ENCODE measurements at regions not wholly inside any gene's neighbourhood (a gene's known extent, or its start where the extent isn't known, plus 50 kb on each side); places are given as distances from the start of the nearest gene placed in this dataset.
A peak's percentile ranks its signal among the peaks of the same experiment; 100 is the strongest.

GRCh38 chr14:100381395-100382105, 58.4 kb downstream of the SLC25A47 start:
- Histone ChIP-seq H4K20me1 (ENCODE audit: control insufficient read depth, extremely low read depth, insufficient read depth, low read length) (no peaks in the 10 kb centered on the region), H3K4me3 (replicated peaks in 1 of 4; ENCODE audit: control extremely low read depth in 1 of 4, insufficient read depth in 1 of 4, low read depth in 3 of 4, low read length in 4 of 4) (no peak overlapping the region), H3K4me2 (ENCODE audit: extremely low read depth, insufficient read depth, low read length) (no peak overlapping the region), H3K36me3 (ENCODE audit: control insufficient read depth, insufficient read depth, low read length) (peaks cover 4% of the 10 kb centered on the region), H3K4me1 (ENCODE audit: control insufficient read depth, extremely low read depth, insufficient read depth, low read length) (peaks cover 5% of the 10 kb centered on the region), H3K9me3 (ENCODE audit: control insufficient read depth, insufficient read depth, low read depth, low read length) (no peaks in the 10 kb centered on the region), H2AFZ (ENCODE audit: low read length) (no peak overlapping the region), H3K27me3 (ENCODE audit: control insufficient read depth, insufficient read depth, low read length) (no peaks in the 10 kb centered on the region), H3K27ac (ENCODE audit: insufficient read depth, low read length) (no peak overlapping the region), H3K9ac (ENCODE audit: insufficient read depth, low read length) (no peak overlapping the region), H3K79me2 (ENCODE audit: control insufficient read depth, insufficient read depth, low read length) (peaks cover 2% of the 10 kb centered on the region)
- TF ChIP-seq EZH2 (IDR thresholded peaks at IDR 0.05; ENCODE audit: low read length, missing control alignments) = no peak
- no peak for TF ChIP-seq CTCF (conservative IDR thresholded peaks at IDR 0.05 in 1 of 2, IDR thresholded peaks at IDR 0.05 in 1 of 2; ENCODE audit: low read depth in 1 of 2, low read length in 2 of 2)
- DNase-seq (ENCODE audit: low read depth in 2 of 2) = peak in 1 of 2 donors; percentile 45

- no peak overlapping the region for H3K4me3 ChIP-seq (replicated peaks in 1 of 4; ENCODE audit: control extremely low read depth in 1 of 4, insufficient read depth in 1 of 4, low read depth in 3 of 4, low read length in 4 of 4)
- no peak overlapping the region for H3K4me2 ChIP-seq (ENCODE audit: extremely low read depth, insufficient read depth, low read length)
- no peaks in the 10 kb centered on the region for H4K20me1 ChIP-seq (ENCODE audit: control insufficient read depth, extremely low read depth, insufficient read depth, low read length)
- H2AFZ ChIP-seq (ENCODE audit: low read length) = no peak overlapping the region
- H3K79me2 ChIP-seq (ENCODE audit: control insufficient read depth, insufficient read depth, low read length) = no peaks in the 10 kb centered on the region
- H3K36me3 ChIP-seq (ENCODE audit: control insufficient read depth, insufficient read depth, low read length) = peaks cover 4% of the 10 kb centered on the region
- no peaks in the 10 kb centered on the region for H3K27me3 ChIP-seq (ENCODE audit: control insufficient read depth, insufficient read depth, low read length)
- H3K9ac ChIP-seq (ENCODE audit: insufficient read depth, low read length) = no peak overlapping the region
- no peak overlapping the region for H3K27ac ChIP-seq (ENCODE audit: insufficient read depth, low read length)
- no peak for DNase-seq (ENCODE audit: low read depth in 2 of 2)
- no peaks in the 10 kb centered on the region for H3K9me3 ChIP-seq (ENCODE audit: control insufficient read depth, insufficient read depth, low read depth, low read length)
- TF ChIP-seq CTCF (conservative IDR thresholded peaks at IDR 0.05 in 1 of 2, IDR thresholded peaks at IDR 0.05 in 1 of 2; ENCODE audit: low read depth in 1 of 2, low read length in 2 of 2) (no peak), EZH2 (IDR thresholded peaks at IDR 0.05; ENCODE audit: low read length, missing control alignments) (no peak)
- peaks cover 5% of the 10 kb centered on the region for H3K4me1 ChIP-seq (ENCODE audit: control insufficient read depth, extremely low read depth, insufficient read depth, low read length)
Observed at GRCh38 chr14:100382106-100382455, 58.9 kb downstream of the SLC25A47 start.

GRCh38 chr14:100383727-100384158, 60.6 kb downstream of the SLC25A47 start:
- peak in 1 of 2 donors; percentile 58 for DNase-seq (ENCODE audit: low read depth in 2 of 2)
- H4K20me1 ChIP-seq (ENCODE audit: control insufficient read depth, extremely low read depth, insufficient read depth, low read length) = no peaks in the 10 kb centered on the region
- no peak overlapping the region for H2AFZ ChIP-seq (ENCODE audit: low read length)
- H3K27me3 ChIP-seq (ENCODE audit: control insufficient read depth, insufficient read depth, low read length) = no peaks in the 10 kb centered on the region
- TF ChIP-seq CTCF (conservative IDR thresholded peaks at IDR 0.05 in 1 of 2, IDR thresholded peaks at IDR 0.05 in 1 of 2; ENCODE audit: low read depth in 1 of 2, low read length in 2 of 2) = peak; percentile 70 to 85
- TF ChIP-seq EZH2 (IDR thresholded peaks at IDR 0.05; ENCODE audit: low read length, missing control alignments) = no peak
- H3K79me2 ChIP-seq (ENCODE audit: control insufficient read depth, insufficient read depth, low read length) = peaks cover 2% of the 10 kb centered on the region
- H3K9ac ChIP-seq (ENCODE audit: insufficient read depth, low read length) = no peak overlapping the region
- no peak overlapping the region for H3K27ac ChIP-seq (ENCODE audit: insufficient read depth, low read length)
- H3K36me3 ChIP-seq (ENCODE audit: control insufficient read depth, insufficient read depth, low read length) = peaks cover 4% of the 10 kb centered on the region
- no peaks in the 10 kb centered on the region for H3K9me3 ChIP-seq (ENCODE audit: control insufficient read depth, insufficient read depth, low read depth, low read length)
- no peak overlapping the region for H3K4me2 ChIP-seq (ENCODE audit: extremely low read depth, insufficient read depth, low read length)
- no peak overlapping the region for H3K4me3 ChIP-seq (replicated peaks in 1 of 4; ENCODE audit: control extremely low read depth in 1 of 4, insufficient read depth in 1 of 4, low read depth in 3 of 4, low read length in 4 of 4)
- H3K4me1 ChIP-seq (ENCODE audit: control insufficient read depth, extremely low read depth, insufficient read depth, low read length) = peaks cover 3% of the 10 kb centered on the region

All from fibroblast of lung (primary cell).